Fibroblast of the aortic adventitia (primary cell): ENCODE measurements at regions not wholly inside any gene's neighbourhood (a gene's known extent, or its start where the extent isn't known, plus 50 kb on each side); places are given as distances from the start of the nearest gene placed in this dataset.

Source experiments
- DNase-seq: peaks from one replicate; pipeline ENCODE4 v3.0.0-alpha.2; 2010; ENCODE audit warnings: low read depth
- H3K4me3 ChIP-seq: 2 replicates; pipeline ENCODE4 v1.5.1; 2011; ENCODE audit warnings: low read depth, mild to moderate bottlenecking, control low read depth, low read length, moderate library complexity
- TF ChIP-seq, protein P1 (sequence below): IDR thresholded peaks from 2 replicates; pipeline ENCODE4 v1.5.1; 2011; ENCODE audit warnings: mild to moderate bottlenecking, low read length, control low read depth, inconsistent platforms; ENCODE audit not compliant: insufficient read depth

DNA sequence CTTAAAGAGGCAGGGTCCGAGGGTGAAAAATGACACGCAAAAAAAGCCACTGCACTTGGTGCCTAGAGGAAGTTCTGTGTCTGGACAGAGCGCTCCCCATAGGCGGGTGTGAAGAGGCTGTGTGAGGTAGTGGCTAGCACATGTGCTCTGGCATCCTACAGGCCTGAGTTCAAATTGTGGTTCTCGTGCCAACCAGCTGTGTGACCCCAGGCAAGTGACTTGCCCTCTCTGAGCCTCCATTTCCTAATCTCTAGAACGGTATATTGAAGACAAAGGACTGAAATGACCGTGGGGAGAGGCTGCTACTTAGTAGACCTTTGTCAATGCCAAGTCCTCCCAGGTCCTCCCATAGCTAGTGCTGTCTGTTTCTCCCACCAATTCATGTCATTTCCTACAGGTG, 79.1 kb upstream of the MYL10 start:
- no peak overlapping the region for H3K4me3 ChIP-seq
- no peak for DNase-seq
- TF ChIP-seq, protein P1, sequence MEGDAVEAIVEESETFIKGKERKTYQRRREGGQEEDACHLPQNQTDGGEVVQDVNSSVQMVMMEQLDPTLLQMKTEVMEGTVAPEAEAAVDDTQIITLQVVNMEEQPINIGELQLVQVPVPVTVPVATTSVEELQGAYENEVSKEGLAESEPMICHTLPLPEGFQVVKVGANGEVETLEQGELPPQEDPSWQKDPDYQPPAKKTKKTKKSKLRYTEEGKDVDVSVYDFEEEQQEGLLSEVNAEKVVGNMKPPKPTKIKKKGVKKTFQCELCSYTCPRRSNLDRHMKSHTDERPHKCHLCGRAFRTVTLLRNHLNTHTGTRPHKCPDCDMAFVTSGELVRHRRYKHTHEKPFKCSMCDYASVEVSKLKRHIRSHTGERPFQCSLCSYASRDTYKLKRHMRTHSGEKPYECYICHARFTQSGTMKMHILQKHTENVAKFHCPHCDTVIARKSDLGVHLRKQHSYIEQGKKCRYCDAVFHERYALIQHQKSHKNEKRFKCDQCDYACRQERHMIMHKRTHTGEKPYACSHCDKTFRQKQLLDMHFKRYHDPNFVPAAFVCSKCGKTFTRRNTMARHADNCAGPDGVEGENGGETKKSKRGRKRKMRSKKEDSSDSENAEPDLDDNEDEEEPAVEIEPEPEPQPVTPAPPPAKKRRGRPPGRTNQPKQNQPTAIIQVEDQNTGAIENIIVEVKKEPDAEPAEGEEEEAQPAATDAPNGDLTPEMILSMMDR = no peak

GRCh38 chr7:101712652-101713051, 83.6 kb upstream of the MYL10 start:
- no peak overlapping the region for H3K4me3 ChIP-seq
- DNase-seq = no peak
- TF ChIP-seq, protein P1 = no peak

DNA sequence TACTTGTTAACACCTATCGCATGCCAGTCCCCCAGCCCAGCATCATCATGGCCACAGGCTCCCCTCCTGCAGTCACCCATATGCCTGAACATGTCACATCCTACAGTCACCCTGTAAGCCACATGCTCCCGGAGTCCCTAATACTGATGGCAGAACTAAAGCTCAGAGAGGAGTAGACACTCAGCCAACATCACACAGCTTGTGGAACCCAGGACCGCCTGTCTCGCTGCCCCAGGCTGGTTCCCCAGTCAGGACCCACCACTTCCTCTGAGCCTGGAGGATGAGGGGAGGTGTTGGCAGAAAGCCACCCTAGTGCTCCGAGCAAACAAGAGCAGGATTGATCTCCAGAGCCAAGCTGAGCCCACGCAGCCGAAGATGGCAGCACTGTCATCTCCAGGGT, 85.0 kb upstream of the MYL10 start:
- TF ChIP-seq, protein P1 = no peak
- H3K4me3 ChIP-seq = no peak overlapping the region
- no peak for DNase-seq

DNA sequence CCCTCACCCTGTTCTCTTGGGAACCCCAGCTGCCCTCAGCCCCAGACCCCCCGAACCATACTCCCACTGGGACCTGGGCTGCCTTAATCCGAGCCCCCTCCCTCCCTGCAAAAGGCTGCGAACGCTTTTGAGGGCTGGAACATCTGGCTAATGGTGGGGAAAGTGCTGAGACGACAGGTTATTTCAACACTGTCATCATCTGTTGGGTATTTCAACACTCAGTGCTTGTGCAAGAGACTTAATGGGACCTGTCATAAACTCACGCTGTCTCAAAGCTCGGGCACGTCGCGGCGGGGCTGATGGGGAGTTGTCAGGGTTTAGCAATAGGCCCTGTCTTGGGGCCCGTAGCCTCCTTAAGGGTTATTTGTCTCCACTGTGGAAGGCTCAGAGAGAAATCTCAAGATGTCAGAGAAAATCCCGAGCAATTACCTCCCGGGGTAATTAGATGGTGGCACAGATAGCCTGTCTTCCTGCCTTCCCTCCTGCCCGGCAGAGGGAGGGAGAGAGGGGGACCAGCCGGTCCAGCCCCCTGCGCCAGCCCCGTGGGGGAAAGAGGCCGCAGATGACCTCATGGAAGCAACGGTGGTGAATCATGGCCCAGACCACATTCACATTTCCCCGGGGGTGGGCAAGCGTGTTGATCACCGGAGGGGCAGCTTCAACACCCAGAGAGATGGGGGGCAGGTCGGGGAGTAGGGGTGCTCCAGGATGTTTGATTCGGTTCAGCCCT, 88.7 kb upstream of the MYL10 start:
- H3K4me3 ChIP-seq = no peak overlapping the region
- TF ChIP-seq, protein P1 = no peak
- DNase-seq = peak; percentile 32

DNA sequence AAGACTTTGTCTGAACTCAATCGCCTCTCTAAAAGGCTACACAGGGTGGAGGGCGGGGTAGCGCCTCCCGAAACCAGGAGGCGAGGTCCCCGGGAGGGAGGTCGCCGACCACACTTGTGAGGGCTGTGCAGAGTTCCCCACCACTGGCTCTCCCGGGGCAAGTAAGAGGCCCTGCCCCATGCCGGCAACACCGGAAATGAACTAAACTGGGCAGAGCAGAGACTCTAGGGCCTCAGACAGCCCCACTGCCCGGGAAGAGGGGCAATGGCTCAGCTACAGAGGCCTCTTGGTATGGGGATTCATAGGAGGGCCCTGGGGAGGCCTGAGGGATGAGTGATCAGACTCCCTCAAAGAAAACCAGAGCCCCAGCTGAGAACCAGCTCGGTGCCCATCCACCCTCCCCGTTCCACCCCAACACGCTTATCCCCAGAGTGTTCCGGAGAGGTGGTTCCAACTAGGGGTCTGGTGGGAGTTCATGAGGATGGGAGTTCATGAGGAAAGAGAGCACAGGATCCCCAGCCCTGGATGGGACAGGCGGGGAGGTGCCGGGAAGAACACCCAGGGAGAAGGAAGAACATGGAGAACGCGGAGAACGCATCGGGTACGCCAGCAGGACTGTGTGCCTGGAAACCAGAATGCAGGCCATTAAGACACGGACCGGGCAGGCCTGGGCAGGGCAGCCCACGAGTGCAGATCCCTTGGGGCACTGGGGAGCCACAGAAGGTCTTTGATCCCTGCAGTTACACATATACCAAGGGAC, 89.4 kb upstream of the MYL10 start:
- DNase-seq = no peak
- TF ChIP-seq, protein P1 = no peak

DNA sequence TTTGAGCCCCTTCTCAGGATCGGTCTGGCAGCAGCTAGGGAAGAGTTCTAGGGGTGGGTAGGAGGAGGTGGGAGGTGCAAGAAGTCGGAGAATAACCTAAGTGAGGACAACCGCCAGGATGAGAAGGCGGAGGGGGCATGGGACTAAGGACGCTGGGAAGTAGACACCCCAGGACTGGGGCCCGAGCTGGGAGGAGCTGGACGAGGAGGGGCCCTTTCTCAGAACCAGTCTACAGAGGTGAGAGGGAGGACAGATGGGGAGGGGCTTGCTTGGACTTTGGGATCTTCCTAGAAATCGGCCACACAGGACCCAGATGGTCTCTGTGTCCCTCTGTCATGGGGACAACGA, 90.0 kb upstream of the MYL10 start:
- TF ChIP-seq, protein P1 = no peak
- H3K4me3 ChIP-seq = no peak overlapping the region

More for the DNA sequence above, 89.4 kb upstream of the MYL10 start:
- no peak overlapping the region for H3K4me3 ChIP-seq

More for the DNA sequence above, 90.0 kb upstream of the MYL10 start:
- DNase-seq = no peak
